ENCODE measurements at regions not wholly inside any gene's neighbourhood (a gene's known extent, or its start where the extent isn't known, plus 50 kb on each side); places are given as distances from the start of the nearest gene placed in this dataset.

- POLR2A ChIA-PET, result no interaction called here
- Mint-ChIP-seq H3K27ac (ENCODE audit: low read depth, unreplicated experiment) (no peak overlapping the region), H3K4me3 (ENCODE audit: unreplicated experiment) (no peak overlapping the region), H3K27me3 (ENCODE audit: insufficient read depth, unreplicated experiment) (no peaks in the 10 kb centered on the region), H3K9me3 (ENCODE audit: unreplicated experiment) (no peaks in the 10 kb centered on the region), H3K4me1 (ENCODE audit: insufficient read depth, unreplicated experiment) (no peaks in the 10 kb centered on the region), H3K36me3 (ENCODE audit: insufficient read depth, unreplicated experiment) (no peaks in the 10 kb centered on the region)
- DNase-seq (ENCODE audit: unreplicated experiment), result no peak
- CTCF ChIA-PET, result no interaction called here
- BruUV-seq (replicated peaks), result no TSS peak
- intact Hi-C loops (cut with micrococcal nuclease), result no loop called here
- TF ChIP-seq CTCF (IDR thresholded peaks at IDR 0.05; ENCODE audit: unreplicated experiment), result no peak
Observed at GRCh38 chr4:81965911-81966310, 407.9 kb downstream of the HNRNPD start.

GRCh38 chr4:81965454-81965853, 408.3 kb downstream of the HNRNPD start:
- POLR2A ChIA-PET, result no interaction called here
- TF ChIP-seq CTCF (IDR thresholded peaks at IDR 0.05; ENCODE audit: unreplicated experiment), result no peak
- Mint-ChIP-seq H3K9me3 (ENCODE audit: unreplicated experiment) (no peaks in the 10 kb centered on the region), H3K4me1 (ENCODE audit: insufficient read depth, unreplicated experiment) (no peaks in the 10 kb centered on the region), H3K27ac (ENCODE audit: low read depth, unreplicated experiment) (no peak overlapping the region), H3K4me3 (ENCODE audit: unreplicated experiment) (no peak overlapping the region), H3K27me3 (ENCODE audit: insufficient read depth, unreplicated experiment) (no peaks in the 10 kb centered on the region), H3K36me3 (ENCODE audit: insufficient read depth, unreplicated experiment) (no peaks in the 10 kb centered on the region)
- CTCF ChIA-PET, result interaction anchor here (0.6 kb wide), 1 partner anchor 559 kb away, joined by 3 read pairs; no protein-coding TSS in a partner anchor
- DNase-seq (ENCODE audit: unreplicated experiment), result no peak
- intact Hi-C loops (cut with micrococcal nuclease), result no loop called here
- no TSS peak for BruUV-seq (replicated peaks)

GRCh38 chr4:81963763-81964020, 410.1 kb downstream of the HNRNPD start:
- CTCF ChIA-PET, result interaction anchor here (0.6 kb wide), 1 partner anchor 303 kb away, joined by 4 read pairs; no protein-coding TSS in a partner anchor
- no peak overlapping the region for H3K4me3 Mint-ChIP-seq (ENCODE audit: unreplicated experiment)
- no TSS peak for BruUV-seq (replicated peaks)

GRCh38 chr4:81963015-81963762, 410.6 kb downstream of the HNRNPD start:
- H3K36me3 Mint-ChIP-seq (ENCODE audit: insufficient read depth, unreplicated experiment), result no peaks in the 10 kb centered on the region

More at GRCh38 chr4:81963763-81964020, 410.1 kb downstream of the HNRNPD start:
- no peak for DNase-seq (ENCODE audit: unreplicated experiment)
- no peak overlapping the region for H3K27ac Mint-ChIP-seq (ENCODE audit: low read depth, unreplicated experiment)
- no peaks in the 10 kb centered on the region for H3K9me3 Mint-ChIP-seq (ENCODE audit: unreplicated experiment)
- intact Hi-C loops (cut with micrococcal nuclease), result no loop called here
- H3K36me3 Mint-ChIP-seq (ENCODE audit: insufficient read depth, unreplicated experiment), result no peaks in the 10 kb centered on the region
- POLR2A ChIA-PET, result no interaction called here
- H3K27me3 Mint-ChIP-seq (ENCODE audit: insufficient read depth, unreplicated experiment), result no peaks in the 10 kb centered on the region
- no peak for TF ChIP-seq CTCF (IDR thresholded peaks at IDR 0.05; ENCODE audit: unreplicated experiment)
- H3K4me1 Mint-ChIP-seq (ENCODE audit: insufficient read depth, unreplicated experiment), result no peaks in the 10 kb centered on the region

More at GRCh38 chr4:81963015-81963762, 410.6 kb downstream of the HNRNPD start:
- intact Hi-C loops (cut with micrococcal nuclease), result no loop called here
- no TSS peak for BruUV-seq (replicated peaks)
- no peak for DNase-seq (ENCODE audit: unreplicated experiment)
- no peaks in the 10 kb centered on the region for H3K9me3 Mint-ChIP-seq (ENCODE audit: unreplicated experiment)
- no peak overlapping the region for H3K27ac Mint-ChIP-seq (ENCODE audit: low read depth, unreplicated experiment)
- CTCF ChIA-PET, result interaction anchor here (0.6 kb wide), 1 partner anchor 303 kb away, joined by 4 read pairs; no protein-coding TSS in a partner anchor
- no peaks in the 10 kb centered on the region for H3K27me3 Mint-ChIP-seq (ENCODE audit: insufficient read depth, unreplicated experiment)
- H3K4me3 Mint-ChIP-seq (ENCODE audit: unreplicated experiment), result no peak overlapping the region
- H3K4me1 Mint-ChIP-seq (ENCODE audit: insufficient read depth, unreplicated experiment), result no peaks in the 10 kb centered on the region
- TF ChIP-seq CTCF (IDR thresholded peaks at IDR 0.05; ENCODE audit: unreplicated experiment), result no peak
- POLR2A ChIA-PET, result no interaction called here
